ENCODE measurements at regions not wholly inside any gene's neighbourhood (a gene's known extent, or its start where the extent isn't known, plus 50 kb on each side); places are given as distances from the start of the nearest gene placed in this dataset.

DNA sequence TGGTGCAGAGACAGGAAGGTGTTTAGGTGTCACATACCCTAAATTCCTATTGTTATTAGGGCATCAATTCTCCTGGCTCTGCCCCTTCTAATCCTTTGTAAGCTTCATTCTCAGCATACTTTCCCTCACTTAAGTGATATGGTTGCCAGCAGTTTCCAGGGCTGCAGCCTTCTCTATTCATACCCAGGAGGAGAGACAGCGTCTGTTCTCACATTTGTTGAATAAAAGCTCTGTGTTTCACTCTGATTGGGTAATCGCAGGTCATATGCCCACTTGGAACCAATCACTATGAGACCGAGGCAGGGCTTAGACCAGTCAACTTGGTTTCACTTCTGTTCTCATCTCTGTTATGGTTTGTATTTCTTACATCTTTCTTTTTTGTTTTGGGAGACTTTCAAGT, 109.6 kb upstream of the MTPN start:
- Mint-ChIP-seq H3K9me3 (no peaks in the 10 kb centered on the region), H3K4me3 (peak overlapping the region in 1 of 2 experiments; percentile 35; a peak in 2 of 5 replicates), H3K27me3 (ENCODE audit: low read depth) (no peaks in the 10 kb centered on the region), H3K4me1 (peaks cover 6 to 7% of the 10 kb centered on the region in 2 experiments; a peak in 3 of 4 replicates), H3K27ac (peak overlapping the region in 1 of 3 experiments; percentile 84; a peak in 2 of 7 replicates), H3K36me3 (ENCODE audit: insufficient read depth in 1 of 3, low read depth in 3 of 3) (no peaks in the 10 kb centered on the region)
- no peak overlapping the region for H3K14ac ChIP-seq (ENCODE audit: insufficient read depth, low read length)
- no peaks in the 10 kb centered on the region for H3K9me3 ChIP-seq (ENCODE audit: control insufficient read depth, low read depth, low read length)
- no peaks in the 10 kb centered on the region for H3K4me1 ChIP-seq (ENCODE audit: insufficient read depth, low read length)
- no peak overlapping the region for H4K8ac ChIP-seq (replicated peaks; ENCODE audit: insufficient read length, low read depth, low read length)
- H3K27me3 ChIP-seq (ENCODE audit: insufficient read depth, low read length) = no peaks in the 10 kb centered on the region
- H2AFZ ChIP-seq (ENCODE audit: low read length) = peak overlapping the region; percentile 64
- H4K91ac ChIP-seq (ENCODE audit: insufficient read length, low read depth, low read length) = no peak overlapping the region
- no peaks in the 10 kb centered on the region for H4K20me1 ChIP-seq (ENCODE audit: control insufficient read depth, insufficient read depth, insufficient read length)
- H3K79me2 ChIP-seq (ENCODE audit: insufficient read depth, low read length) = no peaks in the 10 kb centered on the region
- no peak overlapping the region for H3K56ac ChIP-seq (ENCODE audit: insufficient read length, low read depth, low read length)
- no peak overlapping the region for H3K23ac ChIP-seq (ENCODE audit: insufficient read length, low read depth, low read length)
- no peak overlapping the region for H3K27ac ChIP-seq (ENCODE audit: insufficient read length, low read depth, low read length)
- H2BK120ac ChIP-seq (ENCODE audit: low read depth, low read length, poor library complexity, severe bottlenecking) = no peak overlapping the region
- no peak overlapping the region for H3K18ac ChIP-seq (ENCODE audit: insufficient read length, low read depth, low read length)
- no peak overlapping the region for H2BK12ac ChIP-seq (ENCODE audit: insufficient read length, low read depth, low read length)
- no peak overlapping the region for H4K5ac ChIP-seq (ENCODE audit: insufficient read length, low read depth, low read length)
- H2AK5ac ChIP-seq (ENCODE audit: insufficient read length, low read length) = no peak overlapping the region
- no peak overlapping the region for H3K4me2 ChIP-seq (ENCODE audit: insufficient read depth, insufficient read length, low read length)
- no CpG with 5 or more reads among the region's 3 CpGs for WGBS (ENCODE audit: extremely low coverage, insufficient read length, low lambda C conversion rate)
- H2BK20ac ChIP-seq (ENCODE audit: low read depth, low read length, poor library complexity, severe bottlenecking) = no peak overlapping the region
- DNase-seq = peak; percentile 79
- no peak overlapping the region for H3K4ac ChIP-seq (ENCODE audit: low read depth, low read length)
- TF ChIP-seq, protein P1, sequence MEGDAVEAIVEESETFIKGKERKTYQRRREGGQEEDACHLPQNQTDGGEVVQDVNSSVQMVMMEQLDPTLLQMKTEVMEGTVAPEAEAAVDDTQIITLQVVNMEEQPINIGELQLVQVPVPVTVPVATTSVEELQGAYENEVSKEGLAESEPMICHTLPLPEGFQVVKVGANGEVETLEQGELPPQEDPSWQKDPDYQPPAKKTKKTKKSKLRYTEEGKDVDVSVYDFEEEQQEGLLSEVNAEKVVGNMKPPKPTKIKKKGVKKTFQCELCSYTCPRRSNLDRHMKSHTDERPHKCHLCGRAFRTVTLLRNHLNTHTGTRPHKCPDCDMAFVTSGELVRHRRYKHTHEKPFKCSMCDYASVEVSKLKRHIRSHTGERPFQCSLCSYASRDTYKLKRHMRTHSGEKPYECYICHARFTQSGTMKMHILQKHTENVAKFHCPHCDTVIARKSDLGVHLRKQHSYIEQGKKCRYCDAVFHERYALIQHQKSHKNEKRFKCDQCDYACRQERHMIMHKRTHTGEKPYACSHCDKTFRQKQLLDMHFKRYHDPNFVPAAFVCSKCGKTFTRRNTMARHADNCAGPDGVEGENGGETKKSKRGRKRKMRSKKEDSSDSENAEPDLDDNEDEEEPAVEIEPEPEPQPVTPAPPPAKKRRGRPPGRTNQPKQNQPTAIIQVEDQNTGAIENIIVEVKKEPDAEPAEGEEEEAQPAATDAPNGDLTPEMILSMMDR (conservative IDR thresholded peaks at IDR 0.05) = no peak
- no peak overlapping the region for H3K9ac ChIP-seq (ENCODE audit: extremely low read depth, insufficient read length, low read length)
- no peak overlapping the region for H2BK5ac ChIP-seq (ENCODE audit: insufficient read length, low read length)
- H3K79me1 ChIP-seq (ENCODE audit: insufficient read depth, low read depth, low read length, poor library complexity, severe bottlenecking) = no peaks in the 10 kb centered on the region
- H3K23me2 ChIP-seq (ENCODE audit: insufficient read length, low read depth, low read length, poor library complexity, severe bottlenecking) = no peaks in the 10 kb centered on the region
- no peak overlapping the region for H3T11ph ChIP-seq (ENCODE audit: low read length)
- no peak overlapping the region for H2BK15ac ChIP-seq (ENCODE audit: low read depth, low read length)
